ENCODE measurements at regions not wholly inside any gene's neighbourhood (a gene's known extent, or its start where the extent isn't known, plus 50 kb on each side); places are given as distances from the start of the nearest gene placed in this dataset.

- TF ChIP-seq CTCF (IDR thresholded peaks at IDR 0.05; ENCODE audit: poor library complexity, severe bottlenecking) (no peak), REST (IDR thresholded peaks at IDR 0.05; ENCODE audit: borderline replicate concordance) (no peak), TAF1 (IDR thresholded peaks at IDR 0.05; ENCODE audit: low read depth) (no peak), EZH2 (IDR thresholded peaks at IDR 0.05; ENCODE audit: borderline replicate concordance, insufficient read depth, low read length, poor library complexity, severe bottlenecking) (no peak)
These were observed 188.5 kb downstream of the NFKBIZ start for GRCh38 chr3:102037791-102038190.
